ENCODE measurements at regions not wholly inside any gene's neighbourhood (a gene's known extent, or its start where the extent isn't known, plus 50 kb on each side); places are given as distances from the start of the nearest gene placed in this dataset.

DNA sequence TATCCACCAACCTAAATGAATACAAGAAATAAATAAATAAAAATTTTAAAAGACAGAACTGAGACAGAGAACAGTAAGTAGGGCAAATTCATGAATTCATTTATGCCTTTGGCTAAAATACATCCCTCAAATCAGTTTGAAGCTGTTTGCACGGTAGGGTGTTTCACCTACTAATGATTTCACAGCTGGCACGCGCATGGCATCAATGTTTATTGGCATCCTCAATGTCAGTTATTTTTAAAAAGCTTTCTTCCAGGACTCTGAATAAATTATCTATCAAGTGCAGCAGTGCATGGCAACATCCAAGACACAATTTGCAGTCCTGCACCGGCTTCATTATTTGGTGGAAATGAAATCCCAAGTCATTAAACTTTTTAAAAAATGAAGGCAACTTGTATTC, 985.2 kb upstream of the ROBO1 start:
- TF ChIP-seq CTCF (IDR thresholded peaks at IDR 0.05) (no peak), POLR2A (IDR thresholded peaks at IDR 0.05) (no peak)

All from tibial nerve (tissue), 3 donors.